Skeletal muscle satellite cell (primary cell): ENCODE measurements at regions not wholly inside any gene's neighbourhood (a gene's known extent, or its start where the extent isn't known, plus 50 kb on each side); places are given as distances from the start of the nearest gene placed in this dataset.

ENCODE experiments used
- H3K27me3 ChIP-seq: 2 replicates; pipeline ENCODE4 v1.7.0; 2013; ENCODE audit warnings: low read length; ENCODE audit not compliant: control insufficient read depth, insufficient read depth
- H3K36me3 ChIP-seq: 2 replicates; pipeline ENCODE4 v1.7.0; 2013; ENCODE audit warnings: mild to moderate bottlenecking, control low read depth, low read length; ENCODE audit not compliant: insufficient read depth
- H3K4me1 ChIP-seq: 2 replicates; pipeline ENCODE4 v1.7.0; 2013; ENCODE audit warnings: low read length; ENCODE audit not compliant: control insufficient read depth, insufficient read depth
- H3K4me2 ChIP-seq: 2 replicates; pipeline ENCODE4 v1.7.0; 2013; ENCODE audit warnings: mild to moderate bottlenecking, low read length
- H3K4me3 ChIP-seq: 2 replicates; pipeline ENCODE4 v1.7.0; 2013; ENCODE audit warnings: low read length
- H3K9ac ChIP-seq: 2 replicates; pipeline ENCODE4 v1.7.0; 2013; ENCODE audit warnings: mild to moderate bottlenecking, low read depth, low read length, moderate library complexity
- H3K9me3 ChIP-seq: replicated peaks from 2 replicates; pipeline ENCODE4 v1.7.0; 2013; ENCODE audit warnings: mild to moderate bottlenecking, control low read depth, low read length

GRCh38 chr11:91956711-91957110, 267.9 kb upstream of the FAT3 start:
- H3K4me2 ChIP-seq: no peak overlapping the region
- no peaks in the 10 kb centered on the region for H3K4me1 ChIP-seq
- H3K9ac ChIP-seq: no peak overlapping the region
- H3K4me3 ChIP-seq: no peak overlapping the region
- H3K36me3 ChIP-seq: no peaks in the 10 kb centered on the region
- no peaks in the 10 kb centered on the region for H3K9me3 ChIP-seq
- no peaks in the 10 kb centered on the region for H3K27me3 ChIP-seq

GRCh38 chr11:91955206-91955605, 269.4 kb upstream of the FAT3 start:
- Histone ChIP-seq H3K4me1 (no peaks in the 10 kb centered on the region), H3K27me3 (no peaks in the 10 kb centered on the region), H3K4me2 (no peak overlapping the region), H3K9me3 (no peaks in the 10 kb centered on the region), H3K4me3 (no peak overlapping the region), H3K36me3 (no peaks in the 10 kb centered on the region), H3K9ac (no peak overlapping the region)

GRCh38 chr11:91952056-91952455, 272.6 kb upstream of the FAT3 start:
- Histone ChIP-seq H3K4me1 (peaks cover 10% of the 10 kb centered on the region), H3K9me3 (no peaks in the 10 kb centered on the region), H3K4me3 (no peak overlapping the region), H3K4me2 (no peak overlapping the region), H3K9ac (no peak overlapping the region), H3K36me3 (no peaks in the 10 kb centered on the region), H3K27me3 (no peaks in the 10 kb centered on the region)

GRCh38 chr11:91947215-91947820, 277.3 kb upstream of the FAT3 start:
- Histone ChIP-seq H3K27me3 (no peaks in the 10 kb centered on the region), H3K4me3 (no peak overlapping the region), H3K4me1 (peaks cover 17% of the 10 kb centered on the region), H3K9ac (peak overlapping the region; percentile 31), H3K36me3 (no peaks in the 10 kb centered on the region), H3K4me2 (no peak overlapping the region), H3K9me3 (no peaks in the 10 kb centered on the region)

GRCh38 chr11:91946397-91946951, 278.1 kb upstream of the FAT3 start:
- Histone ChIP-seq H3K4me2 (no peak overlapping the region), H3K9ac (no peak overlapping the region), H3K36me3 (no peaks in the 10 kb centered on the region), H3K9me3 (no peaks in the 10 kb centered on the region), H3K4me1 (peaks cover 17% of the 10 kb centered on the region), H3K27me3 (no peaks in the 10 kb centered on the region), H3K4me3 (no peak overlapping the region)

GRCh38 chr11:91935120-91935519, 289.5 kb upstream of the FAT3 start:
- H3K4me2 ChIP-seq: no peak overlapping the region
- no peaks in the 10 kb centered on the region for H3K9me3 ChIP-seq
- H3K36me3 ChIP-seq: no peaks in the 10 kb centered on the region
- H3K9ac ChIP-seq: no peak overlapping the region
- H3K27me3 ChIP-seq: no peaks in the 10 kb centered on the region
- H3K4me3 ChIP-seq: no peak overlapping the region
- H3K4me1 ChIP-seq: peaks cover 9% of the 10 kb centered on the region

- Histone ChIP-seq H3K4me3 (peak overlapping the region; percentile 35), H3K9me3 (no peaks in the 10 kb centered on the region), H3K36me3 (no peaks in the 10 kb centered on the region), H3K27me3 (no peaks in the 10 kb centered on the region), H3K4me2 (peak overlapping the region; percentile 69), H3K4me1 (peaks cover 9% of the 10 kb centered on the region), H3K9ac (peak overlapping the region; percentile 14)
Observed at GRCh38 chr11:91932151-91932821, 292.3 kb upstream of the FAT3 start.

GRCh38 chr11:91927448-91927847, 297.2 kb upstream of the FAT3 start:
- Histone ChIP-seq H3K9me3 (no peaks in the 10 kb centered on the region), H3K4me1 (peaks cover 9% of the 10 kb centered on the region), H3K9ac (no peak overlapping the region), H3K4me3 (no peak overlapping the region), H3K4me2 (no peak overlapping the region), H3K27me3 (no peaks in the 10 kb centered on the region), H3K36me3 (no peaks in the 10 kb centered on the region)

- no peak overlapping the region for H3K4me2 ChIP-seq
- H3K36me3 ChIP-seq: no peaks in the 10 kb centered on the region
- no peak overlapping the region for H3K4me3 ChIP-seq
- no peaks in the 10 kb centered on the region for H3K9me3 ChIP-seq
- no peaks in the 10 kb centered on the region for H3K27me3 ChIP-seq
- peaks cover 4% of the 10 kb centered on the region for H3K4me1 ChIP-seq
- no peak overlapping the region for H3K9ac ChIP-seq
Observed at GRCh38 chr11:91926965-91927364, 297.7 kb upstream of the FAT3 start.

GRCh38 chr11:91922846-91923245, 301.8 kb upstream of the FAT3 start:
- Histone ChIP-seq H3K4me2 (no peak overlapping the region), H3K4me1 (no peaks in the 10 kb centered on the region)

GRCh38 chr11:91921974-91922373, 302.6 kb upstream of the FAT3 start:
- no peak overlapping the region for H3K9ac ChIP-seq
- no peak overlapping the region for H3K4me3 ChIP-seq
- H3K36me3 ChIP-seq: no peaks in the 10 kb centered on the region
- H3K4me2 ChIP-seq: no peak overlapping the region
- no peaks in the 10 kb centered on the region for H3K27me3 ChIP-seq
- H3K4me1 ChIP-seq: no peaks in the 10 kb centered on the region
- no peaks in the 10 kb centered on the region for H3K9me3 ChIP-seq

More at GRCh38 chr11:91922846-91923245, 301.8 kb upstream of the FAT3 start:
- no peak overlapping the region for H3K4me3 ChIP-seq
- no peaks in the 10 kb centered on the region for H3K36me3 ChIP-seq
- no peaks in the 10 kb centered on the region for H3K9me3 ChIP-seq
- no peak overlapping the region for H3K9ac ChIP-seq
- H3K27me3 ChIP-seq: no peaks in the 10 kb centered on the region

GRCh38 chr11:91913407-91913806, 311.2 kb upstream of the FAT3 start:
- Histone ChIP-seq H3K4me2 (no peak overlapping the region), H3K27me3 (no peaks in the 10 kb centered on the region), H3K36me3 (no peaks in the 10 kb centered on the region), H3K9me3 (no peaks in the 10 kb centered on the region), H3K4me3 (no peak overlapping the region), H3K4me1 (no peaks in the 10 kb centered on the region), H3K9ac (no peak overlapping the region)
